ENCODE measurements at regions not wholly inside any gene's neighbourhood (a gene's known extent, or its start where the extent isn't known, plus 50 kb on each side); places are given as distances from the start of the nearest gene placed in this dataset.

GRCh38 chr9:28620661-28621060, 1047.4 kb upstream of the C9orf72 start:
- H3K27ac ChIP-seq (ENCODE audit: low read length), result no peak overlapping the region
- no peaks in the 10 kb centered on the region for H3K4me1 ChIP-seq (ENCODE audit: control insufficient read depth, insufficient read depth, low read length)
- intact Hi-C loops (cut with micrococcal nuclease; ENCODE audit: unreplicated experiment) (no loop called here), in situ Hi-C loops (cut with HindIII; ENCODE audit: low pct_unique_long_range_greater_than_20kb, low sequenced_read_pairs) (no loop called here)
- no peaks in the 10 kb centered on the region for H3K9me3 ChIP-seq (ENCODE audit: control insufficient read depth, insufficient read depth, low read depth, low read length)
- POLR2A ChIA-PET, result no interaction called here
- CTCF ChIA-PET, result no interaction called here
- H3K4me3 ChIP-seq (ENCODE audit: low read depth in 2 of 2, low read length in 2 of 2), result no peak overlapping the region
- no peaks in the 10 kb centered on the region for H3K27me3 ChIP-seq (ENCODE audit: control insufficient read depth, insufficient read depth, low read length)
- H3K36me3 ChIP-seq (ENCODE audit: control insufficient read depth, insufficient read depth, low read length), result no peaks in the 10 kb centered on the region
- TF ChIP-seq REST (IDR thresholded peaks at IDR 0.05; ENCODE audit: insufficient read depth in 1 of 2, low read depth in 2 of 2, low read length in 1 of 2) (no peak), CTCF (IDR thresholded peaks at IDR 0.05) (no peak), POLR2AphosphoS5 (IDR thresholded peaks at IDR 0.05; ENCODE audit: low read depth, low read length) (no peak), TCF7L2 (IDR thresholded peaks at IDR 0.05; ENCODE audit: low read depth, low read length) (no peak), SIN3A (IDR thresholded peaks at IDR 0.05; ENCODE audit: borderline replicate concordance, insufficient read depth, low read depth, low read length) (no peak)
- no peak for DNase-seq (ENCODE audit: low read depth, low spot score)
- ATAC-seq, result no peak
- BruUV-seq (replicated peaks), result no TSS peak

- DNase-seq (ENCODE audit: low read depth, low spot score) (no peak), ATAC-seq (no peak)
- Histone ChIP-seq H3K4me3 (ENCODE audit: low read depth in 2 of 2, low read length in 2 of 2) (no peak overlapping the region), H3K27me3 (ENCODE audit: control insufficient read depth, insufficient read depth, low read length) (no peaks in the 10 kb centered on the region), H3K9me3 (ENCODE audit: control insufficient read depth, insufficient read depth, low read depth, low read length) (no peaks in the 10 kb centered on the region), H3K36me3 (ENCODE audit: control insufficient read depth, insufficient read depth, low read length) (no peaks in the 10 kb centered on the region), H3K4me1 (ENCODE audit: control insufficient read depth, insufficient read depth, low read length) (no peaks in the 10 kb centered on the region), H3K27ac (ENCODE audit: low read length) (no peak overlapping the region)
- intact Hi-C loops (cut with micrococcal nuclease; ENCODE audit: unreplicated experiment), result no loop called here
- BruUV-seq (replicated peaks), result no TSS peak
- TF ChIP-seq REST (IDR thresholded peaks at IDR 0.05; ENCODE audit: insufficient read depth in 1 of 2, low read depth in 2 of 2, low read length in 1 of 2) (no peak), POLR2AphosphoS5 (IDR thresholded peaks at IDR 0.05; ENCODE audit: low read depth, low read length) (no peak), SIN3A (IDR thresholded peaks at IDR 0.05; ENCODE audit: borderline replicate concordance, insufficient read depth, low read depth, low read length) (no peak), TCF7L2 (IDR thresholded peaks at IDR 0.05; ENCODE audit: low read depth, low read length) (no peak), CTCF (IDR thresholded peaks at IDR 0.05) (no peak)
- in situ Hi-C loops (cut with HindIII; ENCODE audit: low pct_unique_long_range_greater_than_20kb, low sequenced_read_pairs), result no loop called here
- ChIA-PET POLR2A (no interaction called here), CTCF (no interaction called here)
Measured at GRCh38 chr9:28624771-28625170, 1051.5 kb upstream of the C9orf72 start.
